ENCODE measurements at regions not wholly inside any gene's neighbourhood (a gene's known extent, or its start where the extent isn't known, plus 50 kb on each side); places are given as distances from the start of the nearest gene placed in this dataset.
"Not testable (repeated sequence)": the region's sequence is repeated elsewhere in the genome, so short reads cannot be mapped to it uniquely, and the experiment has no call there.

DNA sequence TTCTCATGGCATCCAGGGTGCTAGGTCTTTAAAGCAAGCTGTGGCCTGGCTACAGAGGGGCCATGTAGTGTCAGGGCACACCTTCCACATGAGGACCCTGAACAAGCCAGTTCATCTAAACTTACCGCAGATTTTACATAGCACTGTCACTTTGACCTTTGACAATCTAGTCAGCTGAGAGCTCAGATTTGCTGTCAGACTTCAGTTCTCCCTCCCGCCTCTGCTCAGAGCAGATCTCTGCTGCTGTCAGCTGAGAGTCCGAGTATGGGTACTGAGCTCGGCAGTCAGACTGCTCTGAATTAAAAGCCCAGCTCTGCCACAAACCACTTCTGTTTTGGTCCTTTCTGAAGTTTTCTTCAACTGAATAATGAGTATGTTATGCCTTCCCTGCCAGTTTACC is 507.1 kb downstream of the SOX6 start:
- no peak for DNase-seq (ENCODE audit: low read depth)
- in situ Hi-C loops (cut with HindIII; ENCODE audit: low pct_unique_long_range_greater_than_20kb, low sequenced_read_pairs) = no loop called here

DNA sequence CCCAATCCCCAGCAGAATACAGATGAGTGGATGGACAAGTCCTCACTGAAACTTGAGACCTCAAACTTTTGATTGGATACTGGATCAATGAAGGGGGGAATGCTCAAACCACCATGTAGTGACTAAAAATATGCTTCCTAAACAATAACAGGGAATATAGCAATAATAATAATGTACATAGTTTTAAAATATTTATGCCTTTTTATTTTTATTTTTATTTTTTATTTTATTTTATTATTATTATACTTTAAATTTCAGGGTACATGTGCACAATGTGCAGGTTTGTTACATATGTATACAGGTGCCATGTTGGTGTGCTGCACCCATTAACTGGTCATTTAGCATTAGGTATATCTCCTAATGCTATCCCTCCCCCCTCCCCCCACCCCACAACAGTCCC is 506.0 kb downstream of the SOX6 start:
- in situ Hi-C loops (cut with HindIII; ENCODE audit: low pct_unique_long_range_greater_than_20kb, low sequenced_read_pairs); DNase-seq (ENCODE audit: low read depth): not testable (repeated sequence)

DNA sequence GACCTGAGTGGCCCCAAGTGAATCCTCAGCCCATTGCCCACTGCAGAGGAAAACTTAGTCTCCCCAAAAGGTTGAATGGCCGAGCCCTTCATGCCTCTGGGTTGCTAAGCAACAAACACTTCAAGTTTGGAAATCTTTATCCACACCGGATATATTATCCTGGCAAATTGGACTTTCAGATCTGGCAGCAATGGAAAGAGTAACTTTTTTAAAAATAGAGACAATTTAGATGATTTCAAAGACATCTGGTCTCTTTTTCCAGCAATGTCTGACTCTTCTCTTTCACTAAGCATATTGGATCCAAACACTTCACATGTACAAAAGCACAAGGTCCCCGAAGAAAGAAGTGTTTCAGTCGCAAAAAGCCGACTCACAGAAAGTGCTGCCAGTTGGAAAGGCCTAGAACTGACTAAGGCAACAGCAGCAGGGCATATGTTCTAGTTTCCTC is 505.3 kb downstream of the SOX6 start:
- in situ Hi-C loops (cut with HindIII; ENCODE audit: low pct_unique_long_range_greater_than_20kb, low sequenced_read_pairs) = no loop called here
- no peak for DNase-seq (ENCODE audit: low read depth)

DNA sequence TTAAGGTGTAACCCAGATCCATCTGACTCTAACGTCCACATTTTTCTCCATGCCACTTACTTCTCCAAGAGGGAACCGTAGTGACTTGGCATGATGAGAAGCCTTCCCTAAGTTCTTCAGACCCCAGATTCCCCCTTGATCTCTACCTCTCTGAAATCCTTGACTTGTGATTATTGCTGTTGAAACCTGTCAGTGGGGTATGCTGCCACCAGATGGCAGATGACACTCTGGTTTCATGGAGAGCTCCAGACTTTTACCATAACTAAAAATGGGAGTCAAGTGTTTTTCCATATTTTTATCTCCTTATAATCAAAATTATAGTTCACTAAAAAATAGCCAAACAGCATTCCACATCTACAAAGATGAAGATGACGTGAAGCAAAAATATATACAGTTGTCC is 504.2 kb downstream of the SOX6 start:
- no peak for DNase-seq (ENCODE audit: low read depth)
- in situ Hi-C loops (cut with HindIII; ENCODE audit: low pct_unique_long_range_greater_than_20kb, low sequenced_read_pairs) = no loop called here

DNA sequence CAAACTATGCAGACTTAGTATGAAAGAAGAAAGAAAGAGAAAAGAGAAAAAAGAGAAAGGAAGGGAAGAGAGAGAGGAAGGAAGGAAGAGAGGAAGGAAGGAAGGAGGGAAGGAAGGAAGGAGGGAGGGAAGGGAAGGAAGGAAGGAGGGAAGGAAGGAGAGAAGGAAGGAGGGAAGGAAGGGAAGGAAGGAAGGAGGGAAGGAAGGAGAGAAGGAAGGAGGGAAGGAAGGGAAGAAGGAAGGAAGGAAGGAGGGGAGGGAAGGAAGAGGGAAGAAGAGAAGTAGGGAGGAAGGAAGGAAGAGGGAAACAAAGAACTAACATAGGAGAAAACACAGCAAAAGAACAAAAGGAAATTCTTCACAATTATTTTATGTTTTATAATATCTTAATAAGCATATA is 502.1 kb downstream of the SOX6 start:
- in situ Hi-C loops (cut with HindIII; ENCODE audit: low pct_unique_long_range_greater_than_20kb, low sequenced_read_pairs) = no loop called here

DNA sequence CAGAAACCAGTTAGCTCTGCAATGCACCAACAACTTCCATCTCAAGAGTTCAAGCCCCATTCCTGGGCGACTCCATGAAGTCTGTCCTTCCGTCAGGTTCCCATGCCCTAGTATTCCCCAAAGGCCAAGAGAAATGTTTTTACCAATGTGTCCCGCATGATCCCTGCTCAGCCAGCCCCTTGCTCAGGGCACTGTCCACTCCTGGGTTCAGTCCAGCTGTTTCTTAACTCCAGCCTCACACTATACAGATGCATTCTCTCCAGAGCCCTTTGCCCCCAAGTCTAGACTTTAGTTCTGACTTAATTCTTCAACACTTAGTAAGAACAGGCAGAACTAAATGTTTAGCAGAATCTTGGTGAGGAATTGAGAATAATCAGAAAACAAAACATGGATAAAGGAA is 497.5 kb downstream of the SOX6 start:
- no peak for DNase-seq (ENCODE audit: low read depth)
- in situ Hi-C loops (cut with HindIII; ENCODE audit: low pct_unique_long_range_greater_than_20kb, low sequenced_read_pairs) = no loop called here

More for the DNA sequence above, 502.1 kb downstream of the SOX6 start:
- DNase-seq (ENCODE audit: low read depth) = no peak

DNA sequence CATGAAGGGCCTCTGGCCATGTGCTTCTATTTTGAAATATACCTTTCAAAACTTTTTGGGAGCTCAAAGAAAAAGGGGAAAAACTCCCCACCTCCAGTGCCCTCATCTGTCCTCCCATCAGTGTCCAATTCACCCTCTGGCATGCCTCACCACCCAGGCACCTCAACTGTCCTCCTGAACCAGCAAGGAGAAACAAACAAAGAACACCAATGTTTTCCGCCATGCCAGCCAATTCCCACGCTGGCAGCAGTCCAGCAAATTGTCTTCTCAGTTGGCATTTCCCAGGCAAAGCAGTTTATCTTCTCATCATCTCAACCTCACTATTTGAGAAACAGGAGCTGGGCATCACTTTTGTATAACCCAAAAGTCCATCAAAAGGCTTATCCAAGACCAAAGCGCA is 496.9 kb downstream of the SOX6 start:
- DNase-seq (ENCODE audit: low read depth) = no peak
- in situ Hi-C loops (cut with HindIII; ENCODE audit: low pct_unique_long_range_greater_than_20kb, low sequenced_read_pairs) = no loop called here

DNA sequence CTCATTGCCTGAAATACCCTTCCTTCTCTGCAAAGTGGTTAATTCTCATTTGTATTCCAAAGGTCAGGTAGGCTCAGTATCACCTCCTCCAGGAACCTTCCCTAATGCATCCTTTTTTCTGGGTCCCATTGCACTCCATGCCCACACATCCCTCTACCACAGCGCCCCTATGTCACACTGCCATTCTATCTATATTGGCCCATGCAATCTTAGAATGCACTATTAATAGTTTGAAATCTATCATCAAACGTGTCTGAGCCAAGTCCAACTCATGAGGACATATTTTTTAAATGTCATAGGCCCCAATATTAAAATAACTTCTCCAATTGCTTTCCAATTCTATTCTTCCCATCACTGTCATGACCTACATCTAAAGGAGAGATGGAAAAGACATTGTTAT is 495.1 kb downstream of the SOX6 start:
- DNase-seq (ENCODE audit: low read depth) = no peak
- in situ Hi-C loops (cut with HindIII; ENCODE audit: low pct_unique_long_range_greater_than_20kb, low sequenced_read_pairs) = no loop called here

DNA sequence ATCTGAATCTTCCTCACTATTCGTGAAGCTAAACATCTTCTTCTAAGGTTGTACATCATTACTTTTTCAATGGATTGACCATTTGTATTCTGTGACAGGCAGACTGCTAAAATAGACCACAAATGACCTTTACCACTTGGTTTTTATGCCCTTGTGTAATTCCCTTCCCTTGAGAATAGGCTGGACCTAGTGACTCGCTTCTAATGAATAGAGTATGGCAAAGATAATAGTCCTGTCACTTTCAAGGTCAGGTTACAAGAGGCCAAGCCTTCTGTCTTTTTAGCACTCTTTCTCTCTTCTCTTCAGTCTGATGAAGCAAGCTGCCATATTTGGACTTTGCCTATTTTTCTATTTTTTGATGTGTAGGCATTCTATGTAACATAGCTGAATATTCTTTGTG is 492.9 kb downstream of the SOX6 start:
- in situ Hi-C loops (cut with HindIII; ENCODE audit: low pct_unique_long_range_greater_than_20kb, low sequenced_read_pairs) = no loop called here
- DNase-seq (ENCODE audit: low read depth) = no peak

DNA sequence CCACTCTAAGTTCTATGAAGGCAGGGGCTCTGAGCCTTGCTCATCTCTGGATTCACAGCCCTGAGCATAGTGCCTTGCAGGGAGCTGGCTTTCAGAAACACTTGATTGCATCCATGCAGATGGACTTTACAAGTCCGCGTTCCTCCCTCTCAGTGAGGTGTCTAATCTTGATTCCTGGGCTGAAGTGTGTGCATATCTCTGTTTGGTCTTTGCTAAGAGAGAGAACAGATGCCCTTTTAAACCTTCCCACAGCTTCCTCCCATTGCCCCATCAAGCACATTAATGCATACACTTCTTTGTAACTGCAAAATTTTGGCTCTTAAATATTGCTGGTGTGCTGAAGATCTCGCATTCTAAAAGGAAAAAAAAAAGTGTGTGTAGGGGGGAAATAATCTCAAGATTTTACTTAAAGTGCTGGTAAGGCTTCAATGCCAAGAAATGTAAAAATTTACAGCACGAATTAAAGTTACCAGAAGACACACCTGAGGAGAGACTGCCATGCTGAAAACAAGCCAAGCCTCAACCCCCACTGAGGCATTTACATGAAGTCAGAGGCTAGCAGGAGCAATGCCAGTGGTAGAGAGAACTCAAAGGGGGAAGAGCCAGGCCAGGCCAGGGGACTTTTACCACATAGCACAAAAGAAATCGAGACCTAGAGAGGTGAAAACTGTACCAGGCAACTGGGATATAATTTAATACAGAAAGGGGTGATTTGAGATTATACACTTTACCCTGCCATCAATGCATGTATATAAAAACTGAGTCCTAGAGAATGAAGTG is 492.1 kb downstream of the SOX6 start:
- no peak for DNase-seq (ENCODE audit: low read depth)

DNA sequence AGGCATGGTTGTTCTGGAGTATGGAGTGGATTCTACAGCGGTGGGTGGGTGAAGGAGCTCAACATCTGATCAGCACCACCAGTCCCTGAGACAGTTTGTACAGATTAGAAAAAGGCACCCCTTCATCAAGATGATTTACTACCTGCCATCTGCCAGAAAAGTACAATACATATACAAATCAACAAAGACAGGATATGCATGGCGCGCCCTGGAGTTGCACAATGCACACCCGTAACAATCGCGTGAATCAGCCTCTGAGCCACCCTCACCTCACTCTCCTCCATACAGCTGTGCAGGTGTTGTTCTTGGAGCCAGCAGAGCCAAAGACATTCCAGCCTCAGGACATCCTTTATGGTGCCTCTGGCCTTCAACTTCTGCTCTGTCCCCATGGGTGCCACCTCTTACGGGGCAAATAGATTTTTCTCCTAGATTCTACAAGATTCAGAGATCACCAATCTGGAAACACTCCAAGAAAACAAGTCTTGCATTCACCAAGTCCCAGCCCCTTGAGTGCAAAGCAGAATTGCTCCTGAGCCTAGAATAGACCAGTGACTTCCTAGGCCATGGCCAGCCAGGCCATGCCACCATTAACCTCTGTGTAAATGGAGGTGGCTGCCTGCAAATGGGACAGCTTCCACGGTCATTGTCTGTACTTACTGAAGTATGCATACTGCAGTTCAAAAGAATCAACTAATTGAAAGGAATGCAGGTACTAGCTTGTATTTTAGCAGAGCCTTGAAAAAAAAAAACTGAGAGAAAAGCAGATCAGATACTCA is 490.9 kb downstream of the SOX6 start:
- DNase-seq (ENCODE audit: low read depth) = no peak
- in situ Hi-C loops (cut with HindIII; ENCODE audit: low pct_unique_long_range_greater_than_20kb, low sequenced_read_pairs) = no loop called here

More for the DNA sequence above, 492.1 kb downstream of the SOX6 start:
- in situ Hi-C loops (cut with HindIII; ENCODE audit: low pct_unique_long_range_greater_than_20kb, low sequenced_read_pairs) = no loop called here

DNA sequence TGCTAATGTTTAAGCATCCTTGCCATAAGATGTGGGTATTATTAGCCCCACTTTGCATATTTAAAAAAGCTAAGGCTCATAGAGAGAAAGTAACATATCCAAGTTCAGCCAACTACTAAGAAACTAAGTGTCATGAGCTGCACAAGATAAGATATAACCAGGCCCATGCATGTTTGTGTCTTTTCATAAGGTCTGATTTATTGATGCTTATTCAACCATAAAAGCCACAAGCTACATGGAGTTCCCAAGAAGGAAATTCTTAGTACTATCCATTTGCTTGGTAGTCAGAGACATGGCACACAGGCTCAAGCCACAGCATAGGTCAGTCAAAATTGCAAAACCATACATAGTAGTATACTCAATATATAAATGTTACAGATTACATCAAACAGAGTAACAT is 488.5 kb downstream of the SOX6 start:
- DNase-seq (ENCODE audit: low read depth) = no peak
- in situ Hi-C loops (cut with HindIII; ENCODE audit: low pct_unique_long_range_greater_than_20kb, low sequenced_read_pairs) = no loop called here

DNA sequence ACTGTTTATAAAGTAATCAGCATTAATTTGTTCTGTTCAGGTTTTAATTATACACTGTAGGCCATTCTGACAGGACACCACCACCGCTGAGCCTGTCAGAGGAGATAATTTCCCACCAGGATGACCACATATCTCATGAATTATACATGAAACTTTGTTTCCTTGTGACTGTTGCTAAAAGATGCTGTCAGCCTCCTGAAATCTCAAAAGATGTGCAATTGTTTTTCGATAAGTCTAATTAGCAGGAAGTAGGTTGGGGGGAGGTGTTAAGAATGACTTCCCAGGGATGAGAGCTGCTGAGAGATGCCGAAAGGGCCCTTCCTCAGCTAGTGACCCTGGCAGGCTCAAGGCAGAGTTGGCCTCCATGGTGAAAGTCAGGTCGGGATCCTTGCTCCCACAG is 485.4 kb downstream of the SOX6 start:
- DNase-seq (ENCODE audit: low read depth) = no peak
- in situ Hi-C loops (cut with HindIII; ENCODE audit: low pct_unique_long_range_greater_than_20kb, low sequenced_read_pairs) = no loop called here

DNA sequence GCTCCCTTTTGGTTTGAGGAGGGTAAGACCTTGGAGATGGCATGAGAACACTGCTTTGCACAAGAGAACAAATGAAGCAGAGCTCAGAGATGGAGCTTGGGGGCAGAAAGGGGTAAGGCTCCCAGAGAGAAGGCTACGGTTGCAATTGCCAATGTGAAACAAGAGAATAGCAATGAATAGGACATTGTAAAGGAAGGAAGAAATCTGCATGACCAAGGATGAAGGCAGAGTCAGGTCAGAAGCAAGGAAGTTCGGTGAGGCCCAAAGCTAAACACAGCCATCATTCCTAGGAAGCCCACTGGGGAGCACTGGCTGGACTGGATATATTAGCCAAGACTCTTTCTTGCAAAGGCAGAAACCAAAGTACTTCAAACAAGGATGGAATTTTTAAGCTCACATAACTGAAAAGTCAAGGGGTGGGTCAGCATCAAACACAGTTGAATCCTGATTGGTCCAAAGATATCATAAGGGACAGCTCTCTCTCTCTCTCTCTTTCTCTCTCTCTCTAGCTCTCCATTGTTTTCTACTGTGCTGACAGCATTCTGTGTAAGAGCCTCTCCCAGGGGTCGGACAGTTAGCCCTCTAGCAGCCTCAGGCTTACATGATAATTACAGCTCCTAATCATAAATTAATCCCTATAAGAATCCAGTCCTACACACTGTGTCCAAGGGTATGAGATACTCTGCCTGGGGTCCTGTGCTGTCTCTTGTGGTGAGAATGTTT is 484.3 kb downstream of the SOX6 start:
- DNase-seq (ENCODE audit: low read depth) = no peak
- in situ Hi-C loops (cut with HindIII; ENCODE audit: low pct_unique_long_range_greater_than_20kb, low sequenced_read_pairs) = no loop called here

DNA sequence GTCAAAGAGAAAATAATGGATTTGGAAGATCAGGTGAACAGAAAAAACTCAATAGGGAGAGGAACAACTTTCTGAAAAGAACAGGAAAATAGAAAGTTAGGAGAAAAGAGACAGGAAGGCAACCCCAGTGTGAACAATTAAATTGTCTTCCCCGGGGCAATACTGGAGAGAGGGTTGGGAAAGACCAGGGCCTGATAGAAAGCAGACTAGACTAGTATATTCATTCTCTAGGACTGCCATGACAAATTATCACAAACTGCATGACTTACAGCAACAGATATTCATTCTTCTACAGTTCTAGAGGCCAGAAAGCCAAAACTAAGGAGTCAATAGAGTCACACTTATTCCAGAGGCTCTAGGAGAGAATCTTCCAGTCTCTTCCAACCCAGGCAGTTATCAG is 482.8 kb downstream of the SOX6 start:
- no peak for DNase-seq (ENCODE audit: low read depth)
- in situ Hi-C loops (cut with HindIII; ENCODE audit: low pct_unique_long_range_greater_than_20kb, low sequenced_read_pairs) = no loop called here

DNA sequence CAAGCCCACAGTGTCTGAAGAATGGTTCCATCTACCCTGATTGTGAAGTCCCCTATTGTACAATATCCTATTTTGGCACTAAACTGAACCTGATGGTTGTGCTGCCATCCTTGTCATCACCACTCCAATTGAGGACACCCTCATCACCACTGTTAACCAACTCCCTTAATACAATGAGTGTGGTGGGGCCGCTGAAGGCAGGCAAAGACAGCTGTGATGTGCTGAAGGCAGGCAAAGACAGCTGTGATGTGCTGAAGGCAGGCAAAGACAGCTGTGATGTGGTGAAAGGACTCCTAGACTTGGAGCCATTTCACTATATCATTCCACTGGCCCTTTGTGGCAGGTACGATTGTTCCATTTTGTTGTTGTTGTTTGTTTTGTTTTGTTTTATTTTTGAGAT is 481.6 kb downstream of the SOX6 start:
- no peak for DNase-seq (ENCODE audit: low read depth)
- in situ Hi-C loops (cut with HindIII; ENCODE audit: low pct_unique_long_range_greater_than_20kb, low sequenced_read_pairs) = no loop called here

DNA sequence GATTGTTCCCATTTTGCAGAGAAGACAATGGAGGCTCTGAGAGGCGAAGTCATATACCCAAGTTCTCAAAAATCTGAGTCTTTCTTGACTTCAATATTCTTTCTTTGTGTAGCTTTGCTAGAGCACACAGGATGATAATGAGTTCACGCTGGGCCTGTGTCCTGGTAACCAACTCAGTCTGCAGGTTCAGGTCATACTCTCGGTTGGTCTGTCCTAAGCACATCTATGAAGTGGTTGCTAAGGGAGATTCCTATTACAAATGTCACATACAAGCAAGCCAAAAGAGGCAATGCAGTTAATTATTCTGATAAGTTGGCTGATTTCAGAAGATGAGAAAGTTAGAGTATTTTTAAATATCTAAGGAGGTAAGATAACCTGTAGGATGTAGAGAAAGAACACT is 481.0 kb downstream of the SOX6 start:
- DNase-seq (ENCODE audit: low read depth) = no peak
- in situ Hi-C loops (cut with HindIII; ENCODE audit: low pct_unique_long_range_greater_than_20kb, low sequenced_read_pairs) = no loop called here

DNA sequence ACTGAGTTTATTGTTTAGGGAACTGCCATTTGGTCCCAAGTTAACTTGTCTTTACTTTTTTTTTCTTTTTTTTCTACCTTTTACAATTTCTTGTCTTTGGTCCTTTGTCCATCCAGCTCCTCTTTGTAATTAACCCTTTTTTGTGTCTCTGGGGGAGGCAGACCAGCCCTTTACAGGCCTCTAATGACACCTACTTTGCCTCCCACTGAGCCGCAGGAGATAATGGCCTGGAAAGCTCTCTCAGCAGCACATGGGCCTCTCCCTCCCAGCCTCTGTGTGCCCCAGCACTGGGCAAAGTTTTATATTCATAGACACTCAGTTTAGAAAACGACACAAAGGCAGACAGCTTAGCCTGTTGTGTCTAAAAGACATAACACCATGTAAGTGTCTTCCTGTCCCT is 480.4 kb downstream of the SOX6 start:
- in situ Hi-C loops (cut with HindIII; ENCODE audit: low pct_unique_long_range_greater_than_20kb, low sequenced_read_pairs) = no loop called here
- DNase-seq (ENCODE audit: low read depth) = no peak

DNA sequence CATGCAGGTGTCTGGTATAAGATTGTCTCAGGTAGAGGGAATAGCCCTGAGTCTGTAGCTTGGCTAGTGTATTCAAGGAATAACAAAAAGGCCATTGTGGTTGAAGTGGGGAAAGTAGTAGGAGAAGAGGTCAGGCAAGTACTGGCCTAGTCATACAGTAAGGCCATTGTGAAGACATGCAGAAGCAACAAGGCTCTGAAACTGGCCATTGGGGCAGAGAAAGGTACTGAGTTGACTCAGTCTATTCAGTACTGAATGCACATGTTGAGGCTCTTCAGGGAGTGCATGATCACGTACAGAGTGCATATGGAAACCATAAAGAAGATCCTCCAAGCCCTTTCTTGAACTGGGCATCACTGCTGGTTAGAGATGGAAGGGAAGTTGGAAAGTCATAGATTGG is 477.6 kb downstream of the SOX6 start:
- in situ Hi-C loops (cut with HindIII; ENCODE audit: low pct_unique_long_range_greater_than_20kb, low sequenced_read_pairs) = no loop called here
- DNase-seq (ENCODE audit: low read depth) = no peak

Data from Caki2 (cell line).